Esophagus squamous epithelium (tissue), 4 donors: ENCODE measurements at regions not wholly inside any gene's neighbourhood (a gene's known extent, or its start where the extent isn't known, plus 50 kb on each side); places are given as distances from the start of the nearest gene placed in this dataset.

Experiments
- CTCF ChIP-seq, 6 experiments: fragments of 450-650 bp in 4 of 6; fragments of 200-600 bp in 2 of 6; sonication (generic) in 2 of 6; IDR thresholded peaks; one replicate each; pipeline ENCODE4 v1.5.1; 2016 to 2019; ENCODE audit warnings: antibody characterized with exemption in 6 of 6, mild to moderate bottlenecking in 4 of 6, moderate library complexity in 4 of 6
- POLR2A ChIP-seq, 4 donors: fragments of 450-650 bp; IDR thresholded peaks; one replicate each; pipeline ENCODE4 v1.6.1; 2017; ENCODE audit warnings: antibody characterized with exemption in 4 of 4, mild to moderate bottlenecking in 4 of 4, moderate library complexity in 3 of 4

- TF ChIP-seq CTCF (IDR thresholded peaks at IDR 0.05): no peak
- TF ChIP-seq POLR2A (IDR thresholded peaks at IDR 0.05): no peak
These were observed 289.7 kb downstream of the LPIN1 start for GRCh38 chr2:12035956-12036639.
